K562 (cell line): ENCODE measurements at regions not wholly inside any gene's neighbourhood (a gene's known extent, or its start where the extent isn't known, plus 50 kb on each side); places are given as distances from the start of the nearest gene placed in this dataset.

ENCODE experiments used
- ATAC-seq: fragments of 200-7000 bp; cut with Tn5 transposase; 3 replicates; pipeline ENCODE4 v1.9.1; 2020; ENCODE audit warnings: moderate library complexity
- BruUV-seq: library from RNA; stranded (reverse); fragments of 400-500 nt; replicated peaks from 2 replicates; lab custom pipeline; 2021; lab: Mats Ljungman, UMichigan
- CTCF ChIA-PET: fragments of 300-600 bp; formaldehyde crosslinking; extraction: SDS; loops from one replicate; lab custom pipeline; 2021; ENCODE audit warnings: low intra/inter-chr PET ratio; lab: Yijun Ruan, JAX
- POLR2A ChIA-PET: fragments of 300-600, 350-650 bp; sonication (Branson Sonifier 250); formaldehyde crosslinking; extraction: SDS; loops from one replicate; lab custom pipeline; 2021; ENCODE audit warnings: antibody characterized with exemption, inconsistent platforms; lab: Yijun Ruan, JAX
- DNase-seq, 4 experiments: peaks; one replicate each; pipeline versions ENCODE4 v3.0.0 to v3.0.0-alpha.2; 2011 to 2018; ENCODE audit warnings: low spot score in 3 of 4, mixed read lengths in 3 of 4; ENCODE audit errors: extremely low read depth in 1 of 4
- FAIRE-seq: peaks from 2 replicates; lab custom pipeline; 2011; peaks lifted over from hg19 to GRCh38; lab: Jason Lieb, UNC
- H2AFZ ChIP-seq: 2 replicates; pipeline ENCODE4 v1.6.0; 2011; ENCODE audit warnings: low read depth, low read length, control low read depth, inconsistent platforms
- H3K27ac ChIP-seq: fragments of 200-600 bp; 3 replicates; pipeline ENCODE4 v1.8.0; 2011; ENCODE audit warnings: low read depth, mild to moderate bottlenecking, control low read depth, inconsistent platforms, low read length, moderate library complexity, mixed read lengths; ENCODE audit errors: extremely low read depth
- H3K27me3 ChIP-seq, 2 experiments: fragments of 300-600 bp in 1 of 2; 2 replicates in 1 of 2; 3 replicates in 1 of 2; pipeline versions ENCODE4 v1.6.0 to v1.8.0; 2011; ENCODE audit warnings: inconsistent platforms in 2 of 2, low read length in 2 of 2, mild to moderate bottlenecking in 1 of 2, mixed read lengths in 1 of 2, moderate library complexity in 1 of 2; ENCODE audit not compliant: control insufficient read depth in 2 of 2, insufficient read depth in 2 of 2
- H3K36me3 ChIP-seq: fragments of 300-600 bp; 3 replicates; pipeline ENCODE4 v1.8.0; 2011; ENCODE audit warnings: mild to moderate bottlenecking, low read length, inconsistent platforms; ENCODE audit not compliant: control insufficient read depth, insufficient read depth
- H3K4me1 ChIP-seq, 2 experiments: fragments of 200-600 bp in 1 of 2; replicated peaks in 1 of 2; 2 replicates in 1 of 2; 3 replicates in 1 of 2; pipeline versions ENCODE4 v1.5.1 to v1.8.0; 2011; ENCODE audit warnings: inconsistent platforms in 2 of 2, low read length in 2 of 2, mild to moderate bottlenecking in 1 of 2, mixed read lengths in 1 of 2, moderate library complexity in 1 of 2; ENCODE audit not compliant: control insufficient read depth in 2 of 2, insufficient read depth in 2 of 2
- H3K4me2 ChIP-seq: 2 replicates; pipeline ENCODE4 v1.6.1; 2011; ENCODE audit warnings: low read length, control low read depth, inconsistent platforms, mixed read lengths; ENCODE audit not compliant: insufficient read depth
- H3K4me3 ChIP-seq: fragments of 200-600 bp; sonication (generic), shearing (Covaris generic); 2 replicates; pipeline ENCODE4 v1.5.1; 2016; ENCODE audit warnings: control low read depth, inconsistent platforms
- H3K79me2 ChIP-seq: fragments of 200-600 bp; 3 replicates; pipeline ENCODE4 v1.8.0; 2011; ENCODE audit warnings: low read length, inconsistent platforms; ENCODE audit not compliant: control insufficient read depth, insufficient read depth
- H3K9ac ChIP-seq, 2 experiments: 2 replicates each; pipeline versions ENCODE4 v1.6.0 to v1.6.1; 2011; ENCODE audit warnings: low read depth in 2 of 2, low read length in 2 of 2, control low read depth in 1 of 2, inconsistent platforms in 1 of 2, mild to moderate bottlenecking in 1 of 2, mixed read lengths in 1 of 2; ENCODE audit not compliant: insufficient read depth in 1 of 2
- H3K9me1 ChIP-seq: one replicate; pipeline ENCODE4 v1.6.0; 2011; ENCODE audit warnings: inconsistent platforms, mild to moderate bottlenecking, low read length, moderate library complexity; ENCODE audit not compliant: control insufficient read depth, insufficient read depth
- H3K9me3 ChIP-seq: replicated peaks from 2 replicates; pipeline ENCODE4 v1.5.1; 2011; ENCODE audit warnings: low read depth, low read length, inconsistent platforms; ENCODE audit not compliant: control insufficient read depth, insufficient read depth
- H4K20me1 ChIP-seq: replicated peaks from 2 replicates; pipeline ENCODE4 v1.6.1; 2011; ENCODE audit warnings: low read length, inconsistent platforms, mixed read lengths; ENCODE audit not compliant: control insufficient read depth, insufficient read depth
- MLLT1 ChIP-seq, 2 experiments: fragments of 450-650 bp; IDR thresholded peaks; 2 replicates each; pipeline ENCODE4 v1.6.1; 2016
- NELFE ChIP-seq: IDR thresholded peaks from 2 replicates; pipeline ENCODE4 v1.6.1; 2011; ENCODE audit warnings: mild to moderate bottlenecking; ENCODE audit not compliant: insufficient read depth, insufficient read length
- RB1 ChIP-seq: fragments of 450-650 bp; IDR thresholded peaks from 2 replicates; pipeline ENCODE4 v1.6.1; 2017; ENCODE audit warnings: low read depth, mild to moderate bottlenecking
- SMAD2 ChIP-seq: fragments of 150-350 bp; IDR thresholded peaks from 2 replicates; pipeline ENCODE4 v1.6.1; 2014; ENCODE audit warnings: low read depth, mild to moderate bottlenecking, low read length
- SP1 ChIP-seq: sonication (generic); formaldehyde crosslinking; IDR thresholded peaks from 2 replicates; pipeline ENCODE4 v1.8.1; 2022; ENCODE audit warnings: mild to moderate bottlenecking, missing genetic modification reagents
- TFE3 ChIP-seq: fragments of 450-650 bp; formaldehyde crosslinking; IDR thresholded peaks from 2 replicates; pipeline ENCODE4 v1.4.0; 2020; ENCODE audit warnings: mild to moderate bottlenecking, mixed read lengths
- ZNF592 ChIP-seq: fragments of 450-650 bp; IDR thresholded peaks from 2 replicates; pipeline ENCODE4 v1.6.1; 2017; ENCODE audit warnings: antibody characterized with exemption, mild to moderate bottlenecking
- WGBS: fragments of 100-300 bp; shearing (Covaris generic); methylation state at CpG from one replicate; pipeline ENCODE4 v1.1.6; 2016; ENCODE audit warnings: low coverage, mixed read lengths; ENCODE audit not compliant: insufficient coverage; ENCODE audit errors: missing lambda C conversion rate; 5-methylcytosine and 5-hydroxymethylcytosine counted together
- in situ Hi-C: fragments of 300-500 bp; cut with MboI; formaldehyde crosslinking; loops from 4 replicates; pipeline ENCODE4 v1.15.0; 2018; ENCODE audit warnings: inconsistent platforms, mixed read lengths
- intact Hi-C: fragments of 100-400 bp; cut with micrococcal nuclease; formaldehyde crosslinking; loops from 2 replicates; pipeline ENCODE4 v1.14.2; 2022

- TF ChIP-seq ZNF592: no peak
- TF ChIP-seq RB1: no peak
- TF ChIP-seq SMAD2: no peak
- TF ChIP-seq NELFE: no peak
- TF ChIP-seq MLLT1 (IDR thresholded peaks at IDR 0.05): no peak
These were observed 77.2 kb upstream of the PTPRZ1 start (continued) for GRCh38 chr7:121795736-121796135.

GRCh38 chr7:121793716-121794115, 79.2 kb upstream of the PTPRZ1 start:
- ATAC-seq (no peak), DNase-seq (no peak), FAIRE-seq (no peak)
- no peaks in the 10 kb centered on the region for H3K9me3 ChIP-seq
- no peaks in the 10 kb centered on the region for H3K79me2 ChIP-seq
- no peak overlapping the region for H3K9ac ChIP-seq
- TF ChIP-seq SP1 (CRISPR knock-in tag): no peak
- TF ChIP-seq TFE3: peak; percentile 70
- H3K27ac ChIP-seq: no peak overlapping the region
- ChIA-PET POLR2A (no interaction called here), CTCF (no interaction called here)
- H3K27me3 ChIP-seq: no peaks in the 10 kb centered on the region
- in situ Hi-C loops (no loop called here), intact Hi-C loops (no loop called here)
- no peaks in the 10 kb centered on the region for H3K9me1 ChIP-seq
- 0% methylated on average over 5 of the region's 5 CpGs for WGBS
- H3K4me3 ChIP-seq: no peak overlapping the region
- H4K20me1 ChIP-seq: no peaks in the 10 kb centered on the region
- no peaks in the 10 kb centered on the region for H3K36me3 ChIP-seq
- BruUV-seq: no TSS peak
- H2AFZ ChIP-seq: no peak overlapping the region
- H3K4me1 ChIP-seq: no peaks in the 10 kb centered on the region
- H3K4me2 ChIP-seq: no peak overlapping the region
